Heart left ventricle (tissue), 13 donors: ENCODE measurements at regions not wholly inside any gene's neighbourhood (a gene's known extent, or its start where the extent isn't known, plus 50 kb on each side); places are given as distances from the start of the nearest gene placed in this dataset.

ENCODE experiments used
- CTCF ChIP-seq, 12 donors: fragments of 200-600 bp; sonication (generic) in 4 of 12; IDR thresholded peaks; one replicate each; pipeline versions ENCODE4 v1.5.0 to v1.8.0; 2018 to 2022; ENCODE audit warnings: antibody characterized with exemption in 12 of 12, mild to moderate bottlenecking in 5 of 12
- POLR2A ChIP-seq, 2 donors: fragments of 450-650 bp; IDR thresholded peaks; one replicate each; pipeline ENCODE4 v1.6.1; 2017; ENCODE audit warnings: antibody characterized with exemption in 2 of 2, mild to moderate bottlenecking in 2 of 2, moderate library complexity in 2 of 2
- donor health status: ischemic (EF 13 %, LVEDD 7.1; RV severe dilation, severe dysfunction).
- donor health status: DM: no; HTN: yes; CAD: no.
- donor health status: DM: no; HTN: no; CAD: no.
- donor health status: ischemic (EF 25% LVEDD 6.9; RV normal size, moderate dysfunction).
- donor health status: ischemic (EF 25% LVEDD 5.7; RV mildly dilated, moderate dysfunction).
- donor health status: ischemic (EF 35%, LVEDD 5.7; RV mildly dilated, moderate dysfunction).
- donor health status: nonischemic (EF 11% LVEDD 7.7; RV severe dilation, severe dysfunction).
- donor health status: DM: yes; HTN: yes; CAD: no.
- donor health status: PGD.
- donor health status: ischemic (EF 29% LVEDD 5.4; RV normal size, mild dysfunction).
- donor health status: nonischemic (EF 23%, LVEDD 6.1; RV moderate dilation, normal function).

- TF ChIP-seq CTCF (IDR thresholded peaks at IDR 0.05) (no peak), POLR2A (IDR thresholded peaks at IDR 0.05) (no peak)
Observed at GRCh38 chr13:74866101-74866500, 615.9 kb downstream of the TBC1D4 start.
